ENCODE measurements at regions not wholly inside any gene's neighbourhood (a gene's known extent, or its start where the extent isn't known, plus 50 kb on each side); places are given as distances from the start of the nearest gene placed in this dataset.

- TF ChIP-seq CTCF (IDR thresholded peaks at IDR 0.05) = no peak
- no peak for TF ChIP-seq POLR2A (IDR thresholded peaks at IDR 0.05)
These were observed 1722.9 kb upstream of the IGFBP7 start for GRCh38 chr4:58833126-58833525.
